CD4-positive, alpha-beta T cell (primary cell): ENCODE measurements at regions not wholly inside any gene's neighbourhood (a gene's known extent, or its start where the extent isn't known, plus 50 kb on each side); places are given as distances from the start of the nearest gene placed in this dataset.

Experiments used
- ATAC-seq: fragments of 200-7000 bp; cut with Tn5 transposase; one replicate; pipeline ENCODE4 v1.10.0; 2022; ENCODE audit warnings: mild to moderate bottlenecking; ENCODE audit not compliant: poor library complexity
- CTCF ChIA-PET: fragments of 350-600 bp; sonication (Branson Sonifier 250); formaldehyde crosslinking; loops from one replicate; lab custom pipeline; 2021; ENCODE audit warnings: antibody characterized with exemption, inconsistent platforms; lab: Charles Lee
- POLR2A ChIA-PET: fragments of 350-600 bp; sonication (Branson Sonifier 250); formaldehyde crosslinking; loops from one replicate; lab custom pipeline; 2021; ENCODE audit warnings: antibody characterized with exemption, inconsistent platforms; lab: Charles Lee
- DNase-seq, 14 experiments: peaks; one replicate each; pipeline ENCODE4 v3.0.0-alpha.2; 2013 to 2020; ENCODE audit warnings: mixed read lengths in 2 of 14
- H3K27ac ChIP-seq, 2 donors: one replicate each; pipeline versions ENCODE4 v1.5.1 to v1.7.0; 2013; ENCODE audit warnings: low read length in 2 of 2, low read depth in 1 of 2, mild to moderate bottlenecking in 1 of 2
- H3K27me3 ChIP-seq, 2 experiments: 1 replicate in 1 of 2; 2 replicates in 1 of 2; pipeline versions ENCODE4 v1.6.1 to v1.7.0; 2013; ENCODE audit warnings: low read length in 2 of 2, control low read depth in 1 of 2, mild to moderate bottlenecking in 1 of 2, moderate library complexity in 1 of 2; ENCODE audit not compliant: insufficient read depth in 2 of 2, control insufficient read depth in 1 of 2
- H3K36me3 ChIP-seq: one replicate; pipeline ENCODE4 v1.6.1; 2013; ENCODE audit warnings: low read length, control low read depth; ENCODE audit not compliant: insufficient read depth
- H3K4me1 ChIP-seq: one replicate; pipeline ENCODE4 v1.6.1; 2013; ENCODE audit warnings: low read length, control low read depth; ENCODE audit not compliant: insufficient read depth
- H3K4me3 ChIP-seq: one replicate; pipeline ENCODE4 v1.5.1; 2013; ENCODE audit warnings: mild to moderate bottlenecking, low read length, moderate library complexity
- H3K9me3 ChIP-seq, 2 experiments: 1 replicate in 1 of 2; 2 replicates in 1 of 2; pipeline versions ENCODE4 v1.6.1 to v1.7.0; 2013; ENCODE audit warnings: low read length in 2 of 2, mild to moderate bottlenecking in 2 of 2, control low read depth in 1 of 2, moderate library complexity in 1 of 2; ENCODE audit not compliant: control insufficient read depth in 1 of 2, insufficient read depth in 1 of 2
- H3K27ac Mint-ChIP-seq: one replicate; pipeline ENCODE4 v1.8.0; 2020; ENCODE audit warnings: mixed read lengths
- H3K27me3 Mint-ChIP-seq: one replicate; pipeline ENCODE4 v1.8.0; 2021; ENCODE audit warnings: mixed read lengths
- H3K36me3 Mint-ChIP-seq: one replicate; pipeline ENCODE4 v1.8.0; 2021; ENCODE audit warnings: low read depth, mixed read lengths
- H3K4me1 Mint-ChIP-seq: one replicate; pipeline ENCODE4 v1.8.0; 2021; ENCODE audit warnings: low read depth, mixed read lengths
- H3K4me3 Mint-ChIP-seq: one replicate; pipeline ENCODE4 v1.8.0; 2020; ENCODE audit warnings: mild to moderate bottlenecking, mixed read lengths
- H3K9me3 Mint-ChIP-seq: one replicate; pipeline ENCODE4 v1.8.0; 2020; ENCODE audit warnings: mixed read lengths
- CTCF ChIP-seq: fragments of 200-600 bp; IDR thresholded peaks from one replicate; pipeline ENCODE4 v1.8.0; 2022; ENCODE audit warnings: antibody characterized with exemption, mild to moderate bottlenecking
- intact Hi-C, 2 experiments: fragments of 100-400 bp; cut with DNase I in 1 of 2; cut with micrococcal nuclease in 1 of 2; formaldehyde crosslinking; loops; one replicate each; pipeline versions ENCODE4 v1.15.1 to v1.9.0; 2023 to 2025; cut with DNase I, micrococcal nuclease

DNA sequence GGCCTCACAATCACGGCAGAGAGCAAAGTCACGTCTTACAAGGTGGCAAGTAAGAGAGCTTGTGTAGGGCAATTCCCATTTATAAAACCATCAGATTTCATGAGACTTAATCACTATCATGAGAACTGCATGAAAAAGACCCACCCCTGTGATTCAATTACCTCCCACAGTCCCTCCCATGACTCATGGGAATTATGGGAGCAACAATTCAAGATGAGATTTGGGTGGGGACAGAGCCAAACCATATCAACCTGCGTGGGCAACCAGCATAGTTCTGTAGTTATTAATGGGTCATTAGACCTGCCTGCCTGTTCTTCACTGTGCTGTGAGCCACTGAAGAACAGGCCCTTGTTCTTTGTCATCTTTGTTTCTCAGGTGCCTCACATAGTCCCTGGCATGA is 593.7 kb upstream of the BOD1L1 start:
- no peaks in the 10 kb centered on the region for H3K36me3 Mint-ChIP-seq
- TF ChIP-seq CTCF = no peak
- no peaks in the 10 kb centered on the region for H3K27me3 ChIP-seq
- ChIA-PET POLR2A (no interaction called here), CTCF (no interaction called here)
- no peak overlapping the region for H3K27ac Mint-ChIP-seq
- DNase-seq (no peak), ATAC-seq (no peak)
- no peaks in the 10 kb centered on the region for H3K27me3 Mint-ChIP-seq
- H3K4me3 Mint-ChIP-seq = no peak overlapping the region
- H3K4me1 ChIP-seq = no peaks in the 10 kb centered on the region
- no peaks in the 10 kb centered on the region for H3K9me3 ChIP-seq
- no peaks in the 10 kb centered on the region for H3K4me1 Mint-ChIP-seq
- no peak overlapping the region for H3K4me3 ChIP-seq
- intact Hi-C loops = no loop called here
- H3K9me3 Mint-ChIP-seq = no peaks in the 10 kb centered on the region
- no peaks in the 10 kb centered on the region for H3K36me3 ChIP-seq
- H3K27ac ChIP-seq = no peak overlapping the region

GRCh38 chr4:14222377-14223029 is 595.0 kb upstream of the BOD1L1 start:
- no peak for DNase-seq
- no peaks in the 10 kb centered on the region for H3K9me3 Mint-ChIP-seq
- no peak for TF ChIP-seq CTCF
- ATAC-seq = no peak
- H3K4me1 Mint-ChIP-seq = no peaks in the 10 kb centered on the region
- ChIA-PET POLR2A (no interaction called here), CTCF (no interaction called here)
- no peak overlapping the region for H3K27ac ChIP-seq
- H3K36me3 Mint-ChIP-seq = no peaks in the 10 kb centered on the region
- intact Hi-C loops = no loop called here
- H3K9me3 ChIP-seq = no peaks in the 10 kb centered on the region
- no peak overlapping the region for H3K4me3 ChIP-seq
- no peak overlapping the region for H3K4me3 Mint-ChIP-seq
- H3K4me1 ChIP-seq = no peaks in the 10 kb centered on the region
- no peaks in the 10 kb centered on the region for H3K27me3 ChIP-seq
- no peaks in the 10 kb centered on the region for H3K36me3 ChIP-seq
- no peaks in the 10 kb centered on the region for H3K27me3 Mint-ChIP-seq
- no peak overlapping the region for H3K27ac Mint-ChIP-seq

- H3K27me3 Mint-ChIP-seq = no peaks in the 10 kb centered on the region
- intact Hi-C loops = no loop called here
- no peaks in the 10 kb centered on the region for H3K36me3 Mint-ChIP-seq
- Histone ChIP-seq H3K27me3 (no peaks in the 10 kb centered on the region), H3K27ac (no peak overlapping the region), H3K9me3 (no peaks in the 10 kb centered on the region), H3K4me3 (no peak overlapping the region), H3K36me3 (no peaks in the 10 kb centered on the region), H3K4me1 (no peaks in the 10 kb centered on the region)
- H3K27ac Mint-ChIP-seq = no peak overlapping the region
- ChIA-PET POLR2A (no interaction called here), CTCF (no interaction called here)
- no peaks in the 10 kb centered on the region for H3K9me3 Mint-ChIP-seq
- no peak overlapping the region for H3K4me3 Mint-ChIP-seq
- ATAC-seq = no peak
- TF ChIP-seq CTCF = no peak
- no peak for DNase-seq
- H3K4me1 Mint-ChIP-seq = no peaks in the 10 kb centered on the region
Observed at GRCh38 chr4:14223461-14223860, 595.9 kb upstream of the BOD1L1 start.
